ENCODE measurements at regions not wholly inside any gene's neighbourhood (a gene's known extent, or its start where the extent isn't known, plus 50 kb on each side); places are given as distances from the start of the nearest gene placed in this dataset.

DNA sequence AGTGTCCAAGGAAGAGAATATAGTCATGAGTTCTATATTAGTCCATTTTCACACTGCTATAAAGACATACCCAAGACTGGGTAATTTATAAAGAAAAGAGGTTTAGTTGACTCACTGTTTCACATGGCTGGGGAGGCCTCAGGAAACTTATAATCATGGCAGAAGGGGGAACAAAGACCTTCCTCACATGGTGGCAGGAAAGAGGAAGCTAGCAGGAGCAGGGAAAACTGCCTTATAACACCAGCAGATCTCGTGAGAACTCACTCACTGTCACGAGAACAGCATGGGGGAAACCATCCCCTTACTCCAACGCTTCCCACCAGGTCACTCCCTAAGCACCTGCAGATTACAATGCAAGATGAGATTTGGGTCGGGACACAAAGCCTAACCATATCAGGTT, 139.0 kb upstream of the ZNF438 start:
- DNase-seq (ENCODE audit: low read depth): no peak
- TF ChIP-seq, protein P1, sequence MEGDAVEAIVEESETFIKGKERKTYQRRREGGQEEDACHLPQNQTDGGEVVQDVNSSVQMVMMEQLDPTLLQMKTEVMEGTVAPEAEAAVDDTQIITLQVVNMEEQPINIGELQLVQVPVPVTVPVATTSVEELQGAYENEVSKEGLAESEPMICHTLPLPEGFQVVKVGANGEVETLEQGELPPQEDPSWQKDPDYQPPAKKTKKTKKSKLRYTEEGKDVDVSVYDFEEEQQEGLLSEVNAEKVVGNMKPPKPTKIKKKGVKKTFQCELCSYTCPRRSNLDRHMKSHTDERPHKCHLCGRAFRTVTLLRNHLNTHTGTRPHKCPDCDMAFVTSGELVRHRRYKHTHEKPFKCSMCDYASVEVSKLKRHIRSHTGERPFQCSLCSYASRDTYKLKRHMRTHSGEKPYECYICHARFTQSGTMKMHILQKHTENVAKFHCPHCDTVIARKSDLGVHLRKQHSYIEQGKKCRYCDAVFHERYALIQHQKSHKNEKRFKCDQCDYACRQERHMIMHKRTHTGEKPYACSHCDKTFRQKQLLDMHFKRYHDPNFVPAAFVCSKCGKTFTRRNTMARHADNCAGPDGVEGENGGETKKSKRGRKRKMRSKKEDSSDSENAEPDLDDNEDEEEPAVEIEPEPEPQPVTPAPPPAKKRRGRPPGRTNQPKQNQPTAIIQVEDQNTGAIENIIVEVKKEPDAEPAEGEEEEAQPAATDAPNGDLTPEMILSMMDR (IDR thresholded peaks at IDR 0.05; ENCODE audit: control insufficient read depth, insufficient read depth, low read depth, low read length, missing control alignments): no peak
- no peak overlapping the region for H3K4me3 ChIP-seq (ENCODE audit: control insufficient read depth, low read depth, low read length)

- no peak overlapping the region for H3K4me3 ChIP-seq (ENCODE audit: control insufficient read depth, low read depth, low read length)
- TF ChIP-seq, protein P1 (IDR thresholded peaks at IDR 0.05; ENCODE audit: control insufficient read depth, insufficient read depth, low read depth, low read length, missing control alignments): no peak
- DNase-seq (ENCODE audit: low read depth): peak; percentile 24
These were observed 139.9 kb upstream of the ZNF438 start for GRCh38 chr10:31171402-31172083.

- no peak for DNase-seq (ENCODE audit: low read depth)
- TF ChIP-seq, protein P1 (IDR thresholded peaks at IDR 0.05; ENCODE audit: control insufficient read depth, insufficient read depth, low read depth, low read length, missing control alignments): no peak
- H3K4me3 ChIP-seq (ENCODE audit: control insufficient read depth, low read depth, low read length): no peak overlapping the region
These were observed 141.3 kb upstream of the ZNF438 start for GRCh38 chr10:31172925-31173324.

GRCh38 chr10:31173752-31174151, 142.1 kb upstream of the ZNF438 start:
- TF ChIP-seq, protein P1 (IDR thresholded peaks at IDR 0.05; ENCODE audit: control insufficient read depth, insufficient read depth, low read depth, low read length, missing control alignments): no peak

GRCh38 chr10:31179091-31179680, 139.8 kb upstream of the ZEB1 start:
- H3K4me3 ChIP-seq (ENCODE audit: control insufficient read depth, low read depth, low read length): no peak overlapping the region
- no peak for DNase-seq (ENCODE audit: low read depth)
- TF ChIP-seq, protein P1 (IDR thresholded peaks at IDR 0.05; ENCODE audit: control insufficient read depth, insufficient read depth, low read depth, low read length, missing control alignments): no peak

More at GRCh38 chr10:31173752-31174151, 142.1 kb upstream of the ZNF438 start:
- DNase-seq (ENCODE audit: low read depth): no peak
- no peak overlapping the region for H3K4me3 ChIP-seq (ENCODE audit: control insufficient read depth, low read depth, low read length)

DNA sequence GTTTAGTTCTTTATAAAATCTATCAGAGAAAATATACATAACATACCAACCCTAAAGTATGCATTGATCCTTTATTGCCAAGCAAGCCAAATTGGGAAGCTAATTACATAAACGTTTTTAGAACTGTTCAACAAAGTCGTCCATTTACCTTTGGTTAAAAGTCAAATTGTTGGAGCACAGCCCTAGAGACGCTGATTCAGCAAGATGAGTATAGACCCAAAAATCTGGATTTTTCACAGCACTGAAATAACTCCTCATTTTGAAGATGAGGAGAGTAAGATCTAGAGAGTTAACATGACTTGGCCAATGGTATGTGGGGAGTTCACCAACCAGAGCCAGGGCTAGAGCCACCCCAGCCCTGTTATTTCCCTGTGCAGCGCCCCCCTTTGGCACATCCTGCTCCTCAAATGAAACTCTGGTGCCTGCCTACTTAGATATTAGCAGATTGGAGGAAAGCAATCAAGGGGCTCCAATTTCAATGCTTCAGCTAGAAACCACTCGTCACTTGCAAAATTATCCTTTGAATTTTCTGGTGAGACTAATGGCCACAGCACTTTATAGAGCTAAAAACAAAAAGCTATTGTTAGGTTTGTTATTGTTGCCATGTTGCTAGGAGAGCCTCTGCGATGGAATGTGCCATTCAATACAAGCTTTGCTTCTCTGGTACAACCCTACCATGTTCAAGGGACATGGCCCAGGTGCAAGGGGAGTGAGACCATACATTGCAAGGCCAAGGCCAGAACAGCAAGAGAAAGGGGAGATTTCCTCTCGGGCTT, 132.6 kb upstream of the ZEB1 start:
- TF ChIP-seq, protein P1 (IDR thresholded peaks at IDR 0.05; ENCODE audit: control insufficient read depth, insufficient read depth, low read depth, low read length, missing control alignments): no peak
- DNase-seq (ENCODE audit: low read depth): no peak
- no peak overlapping the region for H3K4me3 ChIP-seq (ENCODE audit: control insufficient read depth, low read depth, low read length)
